ENCODE measurements at regions not wholly inside any gene's neighbourhood (a gene's known extent, or its start where the extent isn't known, plus 50 kb on each side); places are given as distances from the start of the nearest gene placed in this dataset.

- Histone ChIP-seq H3K27ac (no peak overlapping the region), H3K4me3 (no peak overlapping the region)
- DNase-seq (ENCODE audit: low spot score) = no peak
- TF ChIP-seq CTCF (IDR thresholded peaks at IDR 0.05) = no peak
Measured at GRCh38 chr2:226334981-226335720, 464.5 kb downstream of the IRS1 start.

GRCh38 chr2:226333388-226333787, 466.2 kb downstream of the IRS1 start:
- H3K4me3 ChIP-seq = no peak overlapping the region
- TF ChIP-seq CTCF (IDR thresholded peaks at IDR 0.05) = no peak
- no peak overlapping the region for H3K27ac ChIP-seq
- no peak for DNase-seq (ENCODE audit: low spot score)

DNA sequence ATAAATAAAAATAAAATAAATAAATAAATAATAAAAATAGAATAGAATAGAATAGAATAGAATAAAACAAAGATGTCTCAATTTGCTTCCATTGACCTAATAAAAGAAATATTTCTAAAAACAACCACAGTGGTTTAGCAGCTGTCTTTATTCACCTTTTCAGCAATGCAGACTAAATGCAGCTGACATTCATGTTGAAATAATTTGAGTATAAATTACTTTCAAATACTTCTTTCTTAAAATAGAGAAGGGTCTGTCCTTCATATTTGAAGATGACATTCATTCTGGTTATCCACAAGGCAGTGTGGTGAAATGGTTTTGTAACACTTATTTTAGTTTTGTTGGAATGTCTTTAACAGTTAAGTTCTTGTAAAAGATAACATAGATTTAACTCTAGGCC, 469.4 kb downstream of the IRS1 start:
- H3K4me3 ChIP-seq = no peak overlapping the region
- H3K27ac ChIP-seq = no peak overlapping the region
- TF ChIP-seq CTCF (IDR thresholded peaks at IDR 0.05) = no peak
- DNase-seq (ENCODE audit: low spot score) = no peak

GRCh38 chr2:226329180-226329579, 470.4 kb downstream of the IRS1 start:
- Histone ChIP-seq H3K27ac (no peak overlapping the region), H3K4me3 (no peak overlapping the region)
- no peak for TF ChIP-seq CTCF (IDR thresholded peaks at IDR 0.05)
- DNase-seq (ENCODE audit: low spot score) = no peak

DNA sequence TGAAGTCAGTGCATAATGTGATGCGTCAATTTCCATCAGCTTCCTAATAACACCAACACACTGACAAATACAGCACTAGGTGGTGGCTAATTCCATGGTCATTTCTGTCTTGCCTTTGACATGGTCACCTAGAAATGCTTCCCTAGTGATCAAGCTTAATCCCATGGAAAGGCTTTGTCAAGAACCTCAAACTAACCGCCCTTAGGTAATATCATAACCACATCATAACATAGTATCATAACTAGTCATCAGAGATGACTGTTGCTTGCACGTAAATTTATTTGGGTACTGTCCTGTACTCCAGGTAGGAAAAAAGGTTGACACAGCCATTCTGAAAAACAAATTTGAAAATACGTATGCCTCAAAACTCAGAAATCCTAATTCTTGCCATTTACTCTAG, 471.8 kb downstream of the IRS1 start:
- no peak for DNase-seq (ENCODE audit: low spot score)
- H3K4me3 ChIP-seq = no peak overlapping the region
- no peak for TF ChIP-seq CTCF (IDR thresholded peaks at IDR 0.05)
- H3K27ac ChIP-seq = no peak overlapping the region

- TF ChIP-seq CTCF (IDR thresholded peaks at IDR 0.05) = no peak
- no peak overlapping the region for H3K4me3 ChIP-seq
- DNase-seq (ENCODE audit: low spot score) = no peak
- H3K27ac ChIP-seq = no peak overlapping the region
Measured at GRCh38 chr2:226325526-226325925, 474.1 kb downstream of the IRS1 start.

Data from coronary artery (tissue), 2 donors.